ENCODE measurements at regions not wholly inside any gene's neighbourhood (a gene's known extent, or its start where the extent isn't known, plus 50 kb on each side); places are given as distances from the start of the nearest gene placed in this dataset.

DNA sequence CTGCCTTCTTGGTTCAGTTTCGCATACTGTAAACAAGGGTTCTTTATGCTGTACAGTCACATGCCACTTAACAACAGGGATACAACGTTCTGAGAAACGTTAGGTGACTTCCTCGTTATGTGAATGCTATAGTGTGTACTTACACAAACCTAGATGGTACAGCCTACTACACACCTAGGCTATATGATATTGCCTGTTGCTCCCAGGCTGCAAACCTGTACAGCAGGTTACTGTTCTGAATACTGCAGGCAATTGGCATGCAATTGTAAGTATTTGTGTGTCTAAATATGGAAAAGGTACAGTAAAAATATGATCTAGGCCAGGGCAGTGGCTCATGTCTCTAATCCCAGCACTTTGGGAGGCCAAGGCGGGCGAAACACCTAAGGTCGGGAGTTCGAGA is 85.7 kb upstream of the PRDM11 start:
- TF ChIP-seq BHLHE40 (IDR thresholded peaks at IDR 0.05; ENCODE audit: borderline replicate concordance): no peak
- TF ChIP-seq PKNOX1 (IDR thresholded peaks at IDR 0.05): no peak
- TF ChIP-seq ARNT (IDR thresholded peaks at IDR 0.05): no peak
- no peak for TF ChIP-seq FOXK2 (IDR thresholded peaks at IDR 0.05)
- no peak for TF ChIP-seq SP1 (IDR thresholded peaks at IDR 0.05)
- no peak for TF ChIP-seq HDGF (IDR thresholded peaks at IDR 0.05; ENCODE audit: borderline replicate concordance)
- no peak for TF ChIP-seq L3MBTL2 (conservative IDR thresholded peaks at IDR 0.05)
- no peak for TF ChIP-seq SUZ12 (IDR thresholded peaks at IDR 0.05)
- no peak for TF ChIP-seq LEF1 (IDR thresholded peaks at IDR 0.05; ENCODE audit: borderline replicate concordance)
- no peak for TF ChIP-seq FOXM1 (IDR thresholded peaks at IDR 0.05; ENCODE audit: borderline replicate concordance)

Measured in HEK293T (cell line).